GM19328 (cell line): ENCODE measurements at regions not wholly inside any gene's neighbourhood (a gene's known extent, or its start where the extent isn't known, plus 50 kb on each side); places are given as distances from the start of the nearest gene placed in this dataset.
"Not testable (repeated sequence)": the region's sequence is repeated elsewhere in the genome, so short reads cannot be mapped to it uniquely, and the experiment has no call there.

Experiments
- ATAC-seq: cut with Tn5 transposase; IDR thresholded peaks from one replicate; pipeline ENCODE4 v1.9.1; 2021; ENCODE audit warnings: mild to moderate bottlenecking, moderate library complexity; ENCODE audit not compliant: unreplicated experiment

DNA sequence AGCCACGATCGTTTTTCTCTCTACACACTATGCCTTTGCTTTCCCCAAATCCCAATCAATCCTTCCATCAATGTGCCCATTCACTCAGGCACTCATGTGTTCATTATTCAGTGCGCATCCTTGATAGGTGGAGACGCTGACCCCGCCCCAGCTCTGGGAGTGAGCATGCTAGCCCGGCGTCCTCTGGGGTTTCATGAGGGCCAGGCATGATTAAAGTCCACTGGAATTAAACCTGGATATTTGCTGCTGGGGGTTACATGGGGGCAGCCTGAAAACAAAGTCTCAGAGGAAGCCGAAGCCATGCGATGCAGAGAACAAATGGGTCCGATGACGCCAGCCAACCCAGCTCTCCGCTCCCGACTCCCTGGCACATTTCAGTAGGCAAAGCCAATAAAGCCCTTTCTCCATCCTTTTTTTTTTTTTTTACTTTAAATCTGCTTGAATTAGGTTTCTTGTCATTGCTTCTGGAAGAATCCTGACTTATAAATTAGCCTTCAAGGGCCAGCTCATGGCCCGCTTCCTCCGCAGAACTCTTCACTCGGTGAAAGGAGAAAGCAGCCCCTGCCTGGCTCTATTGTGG is 316.4 kb upstream of the ID2 start:
- no peak for ATAC-seq

GRCh38 chr2:8367833-8368232 is 314.0 kb upstream of the ID2 start:
- no peak for ATAC-seq

DNA sequence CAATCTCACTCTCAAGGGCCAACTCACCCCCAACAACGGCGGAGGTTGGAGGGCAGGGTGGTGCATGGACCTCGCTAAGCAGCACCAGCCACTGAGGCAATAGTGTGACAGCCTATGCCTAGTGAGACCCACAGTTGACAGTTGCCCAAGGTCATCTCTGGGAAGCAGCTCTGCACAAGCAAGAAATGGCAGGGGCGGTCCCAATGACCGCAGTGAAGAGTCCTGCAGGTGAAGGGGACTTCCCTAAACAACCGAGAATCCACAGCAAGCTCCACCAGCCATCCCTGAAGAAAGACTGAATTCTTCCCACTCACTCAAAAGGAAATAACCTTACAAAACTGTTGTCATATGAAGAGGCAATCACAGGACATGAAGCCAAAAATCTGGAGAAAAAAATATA is 313.4 kb upstream of the ID2 start:
- no peak for ATAC-seq

GRCh38 chr2:8369522-8369921 is 312.3 kb upstream of the ID2 start:
- ATAC-seq, result no peak

DNA sequence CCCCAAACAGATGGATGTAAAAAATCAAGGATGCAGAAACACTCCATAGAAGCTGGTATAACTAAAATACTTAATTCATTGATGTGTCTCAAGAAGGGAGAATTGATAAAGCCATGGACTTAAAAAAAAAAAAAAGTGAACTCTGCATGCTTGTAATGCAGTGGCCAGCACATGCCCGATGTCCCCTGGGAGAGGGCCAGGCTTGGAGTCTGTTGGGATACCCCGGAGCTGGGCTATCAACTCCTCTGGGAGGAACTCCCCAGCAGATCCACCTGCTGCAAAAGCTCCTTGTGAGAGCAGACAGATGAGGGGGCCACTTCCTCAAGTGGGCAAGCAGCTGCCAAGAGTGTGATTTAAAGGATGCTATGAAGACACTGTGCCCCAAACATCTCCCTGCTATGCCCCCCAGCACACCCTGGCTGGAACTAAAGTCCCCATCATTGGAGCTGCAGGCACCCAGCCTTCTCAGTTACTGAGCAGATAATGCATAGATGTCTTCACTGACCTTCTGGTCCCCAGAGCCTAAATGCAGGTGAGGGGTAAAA is 311.5 kb upstream of the ID2 start:
- ATAC-seq, result no peak

GRCh38 chr2:8371653-8372052 is 310.2 kb upstream of the ID2 start:
- ATAC-seq, result no peak

DNA sequence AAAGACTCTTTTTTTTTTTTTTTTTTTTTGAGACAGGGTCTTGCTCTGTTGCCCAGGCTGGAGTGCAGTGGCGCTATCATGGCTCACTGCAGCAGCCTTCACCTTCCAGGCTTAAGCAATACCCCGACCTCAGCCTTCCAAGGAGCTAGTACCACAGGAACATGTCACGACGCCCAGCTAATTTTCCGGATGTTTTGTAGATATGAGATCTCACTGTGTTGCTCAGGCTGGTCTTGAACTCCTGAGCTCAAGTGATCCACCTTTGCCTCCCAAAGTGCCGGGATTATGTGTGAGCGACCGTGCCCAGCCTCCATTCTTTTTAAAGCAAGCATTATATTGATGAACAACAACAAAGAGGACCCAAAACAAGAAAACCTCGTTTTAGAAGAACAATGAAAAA is 307.1 kb upstream of the ID2 start:
- ATAC-seq, result no peak

GRCh38 chr2:8376603-8377410 is 305.0 kb upstream of the ID2 start:
- no peak for ATAC-seq

DNA sequence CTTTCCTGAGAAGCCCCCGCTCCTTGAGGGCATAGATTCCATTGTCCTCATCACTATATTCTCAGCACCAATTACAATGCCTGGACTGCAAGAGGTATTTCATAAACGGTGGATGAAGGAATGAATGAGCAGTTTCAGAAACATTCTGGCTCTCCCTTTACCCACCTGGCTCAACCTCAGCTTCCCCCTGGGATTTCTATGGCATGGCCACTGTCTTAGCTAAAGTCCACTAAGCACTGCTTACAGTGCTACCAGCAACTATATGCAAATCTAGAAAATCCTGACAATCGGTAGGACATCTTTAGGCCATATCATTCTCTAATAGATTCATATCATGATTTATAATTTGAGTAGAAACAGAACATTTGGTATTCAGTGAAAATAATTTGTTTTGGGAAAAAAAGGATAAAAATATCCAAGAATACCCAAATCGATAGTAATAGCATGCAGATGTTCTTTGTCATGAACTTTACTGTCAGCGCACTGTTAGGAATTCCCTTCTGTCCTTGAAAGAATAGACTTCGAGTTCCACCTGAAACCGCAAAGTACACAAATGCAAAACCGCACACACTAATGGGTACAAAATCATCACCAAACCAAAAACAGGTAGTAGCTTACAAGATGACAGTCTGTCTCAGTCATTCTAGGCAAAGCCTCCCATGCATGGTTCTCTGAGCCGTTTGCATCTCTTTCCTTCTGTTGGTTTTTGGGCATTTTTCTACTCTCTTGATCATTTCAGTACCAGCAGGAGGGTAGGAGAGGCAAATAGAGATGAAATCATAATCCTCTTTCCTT is 303.6 kb upstream of the ID2 start:
- ATAC-seq, result peak; percentile 65

DNA sequence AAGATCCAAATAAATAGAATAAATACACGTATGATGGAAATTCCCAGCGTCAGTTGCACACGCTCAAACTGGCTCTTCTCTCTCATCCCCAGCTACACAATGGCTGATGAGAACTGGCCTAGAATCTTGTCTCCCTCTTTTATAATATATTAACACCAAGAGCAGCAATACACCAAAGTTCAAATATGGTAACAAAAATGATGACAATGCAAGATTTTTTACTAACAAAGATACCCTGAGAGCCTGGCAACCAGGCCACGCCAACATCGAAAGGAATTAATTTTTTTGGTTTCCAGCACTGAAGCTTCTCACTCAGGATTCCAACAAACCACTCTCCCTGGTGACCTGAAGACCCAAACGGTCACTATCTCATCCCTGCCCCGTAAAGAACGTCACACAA is 302.7 kb upstream of the ID2 start:
- ATAC-seq, result no peak

DNA sequence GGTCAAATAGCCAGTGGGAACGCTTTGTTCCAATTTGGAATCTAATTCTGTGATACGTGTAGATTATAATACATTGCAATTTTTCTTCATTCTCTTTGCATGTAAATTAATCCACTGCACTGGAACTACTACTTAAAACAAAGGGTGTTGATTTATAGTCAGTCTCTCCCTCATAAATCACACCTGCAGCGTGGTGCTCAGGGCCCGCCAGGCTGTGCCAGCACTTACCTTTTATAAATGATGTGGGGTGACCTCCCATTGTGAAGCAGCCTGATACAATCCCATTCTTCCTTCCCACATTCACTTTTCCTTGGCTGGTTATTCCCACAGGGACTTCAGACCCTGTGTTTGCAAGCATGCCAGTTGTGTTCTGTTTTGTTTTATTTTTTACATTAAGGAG is 302.3 kb upstream of the ID2 start:
- no peak for ATAC-seq

GRCh38 chr2:8380026-8380425 is 301.8 kb upstream of the ID2 start:
- no peak for ATAC-seq

GRCh38 chr2:8380566-8380965 is 301.3 kb upstream of the ID2 start:
- peak; percentile 66 for ATAC-seq

DNA sequence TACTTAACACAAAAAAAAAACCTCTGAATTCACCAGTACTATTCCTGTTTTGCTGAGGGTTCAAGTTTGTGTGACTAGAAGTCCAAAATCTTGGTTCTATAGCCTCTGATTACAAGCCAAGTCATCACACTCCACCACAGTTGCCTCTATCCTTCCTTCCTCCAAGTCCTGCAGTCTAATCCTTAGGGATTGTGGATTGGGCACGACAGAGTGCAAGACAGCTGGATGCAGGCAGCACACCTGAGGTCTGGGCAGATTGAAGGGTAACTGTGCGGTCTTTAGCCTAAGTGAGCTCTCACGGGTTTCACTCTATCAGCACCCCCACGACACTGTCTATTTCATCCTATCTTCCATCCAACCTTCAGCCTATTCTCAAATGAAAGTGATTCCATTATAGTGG is 299.4 kb upstream of the ID2 start:
- no peak for ATAC-seq

- ATAC-seq, result not testable (repeated sequence)
These were observed 295.1 kb upstream of the ID2 start for GRCh38 chr2:8386748-8387147.

DNA sequence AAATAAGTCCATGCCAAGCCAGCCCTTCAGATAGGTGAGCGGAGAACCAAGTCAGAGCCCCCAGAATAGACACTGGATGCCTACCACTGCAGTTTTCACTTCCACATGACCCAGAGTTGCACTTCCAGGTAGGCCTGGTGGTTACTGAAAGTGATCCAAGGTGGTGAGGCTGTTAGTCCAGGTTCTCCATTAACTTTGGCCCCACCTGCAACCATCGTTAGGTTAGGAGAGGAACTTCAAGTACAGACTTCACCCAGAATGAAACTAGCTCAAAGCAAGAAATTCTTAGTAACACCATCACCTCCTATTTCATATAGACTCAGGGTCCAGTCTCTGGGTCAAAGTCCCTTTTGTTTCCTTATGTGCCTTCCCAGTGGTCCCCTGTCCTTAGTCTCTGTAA is 293.1 kb upstream of the ID2 start:
- ATAC-seq, result no peak

DNA sequence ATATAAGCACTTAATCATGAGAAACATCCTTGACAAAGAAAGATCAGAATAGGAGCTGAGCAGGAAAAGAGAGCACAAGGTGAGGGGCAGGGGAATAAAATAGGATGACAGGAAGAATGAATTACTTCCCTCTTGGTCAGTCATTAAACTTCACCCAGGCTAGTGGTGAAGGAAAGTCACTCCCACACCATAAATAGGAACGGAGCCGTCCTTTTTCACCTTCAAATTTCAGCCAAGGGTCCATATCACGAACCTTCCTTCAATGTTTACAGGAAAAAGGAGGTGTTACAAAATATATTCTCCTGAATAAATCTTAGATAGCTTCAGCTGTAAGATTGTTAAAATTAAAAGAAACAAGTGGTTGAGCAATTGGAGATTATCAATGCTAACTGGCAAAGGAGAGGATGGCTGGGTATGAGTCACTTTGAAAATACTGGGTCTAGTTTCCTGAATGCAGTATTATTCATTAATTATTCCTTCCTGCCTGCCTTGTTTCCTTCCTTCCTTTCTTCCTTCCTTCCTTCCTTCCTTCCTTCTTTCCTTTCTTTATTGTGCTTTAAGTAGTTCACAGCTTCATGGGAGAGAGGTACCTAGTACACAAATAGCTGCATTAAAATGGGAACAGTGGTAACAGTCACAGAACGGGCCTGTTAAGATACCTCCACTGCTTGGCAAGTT is 292.3 kb upstream of the ID2 start:
- no peak for ATAC-seq

GRCh38 chr2:8391126-8391525 is 290.7 kb upstream of the ID2 start:
- ATAC-seq, result no peak

DNA sequence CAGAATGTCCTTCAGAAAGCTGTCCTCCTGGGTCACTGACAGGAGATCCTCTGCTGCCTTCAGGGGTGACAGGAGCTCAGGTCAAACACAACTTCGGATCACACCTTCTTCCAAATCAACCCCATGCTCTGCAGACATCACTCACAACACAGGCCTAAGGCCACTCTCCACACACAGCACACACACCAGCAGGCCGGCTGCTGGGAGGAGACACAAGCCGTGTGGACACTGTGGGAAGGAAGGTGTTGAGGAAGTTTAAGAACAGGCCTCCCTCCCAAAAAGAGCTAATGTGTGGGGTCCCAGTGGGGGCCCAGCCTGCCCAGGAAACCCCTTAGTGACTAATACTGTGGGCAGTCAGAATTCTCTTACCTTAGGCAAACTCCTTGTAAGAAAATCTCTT is 290.3 kb upstream of the ID2 start:
- ATAC-seq, result no peak

DNA sequence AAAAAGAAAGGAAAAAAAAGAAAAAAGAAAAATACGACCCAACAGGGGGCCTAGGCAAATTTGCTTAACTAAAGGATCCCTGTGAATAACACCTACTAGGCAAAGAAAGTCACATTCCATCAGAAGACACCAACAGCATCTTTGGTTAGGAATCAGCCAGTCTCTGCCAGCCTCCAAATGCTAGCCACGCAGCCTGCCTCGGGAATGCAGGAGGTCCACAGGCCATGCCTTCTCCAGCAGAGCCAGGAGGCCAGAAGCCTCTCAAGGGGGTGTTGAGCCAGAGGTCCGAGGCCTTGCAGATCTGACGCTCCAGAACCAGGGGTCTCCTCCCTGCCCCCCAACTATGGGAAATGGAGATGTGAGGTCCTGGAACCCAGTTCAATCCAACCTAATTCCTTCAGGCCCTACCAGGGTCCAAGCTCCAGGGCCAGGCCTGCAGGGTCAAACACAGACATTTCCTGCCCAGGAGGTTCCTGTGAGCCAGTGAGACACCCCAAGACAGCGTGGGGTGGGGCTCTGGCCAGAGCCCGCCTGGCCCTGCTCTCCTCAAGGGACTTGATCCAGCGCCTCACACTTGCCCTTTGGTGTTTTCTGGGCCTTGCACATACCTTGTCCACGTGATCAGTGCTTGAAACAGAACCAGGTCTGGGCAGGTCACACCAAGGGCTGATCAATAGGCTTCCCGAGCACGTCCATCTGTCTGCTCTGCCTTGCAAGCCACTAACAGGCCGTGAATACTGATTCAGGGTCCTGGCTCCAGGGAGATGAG is 289.6 kb upstream of the ID2 start:
- no peak for ATAC-seq
